Panc1 (cell line): ENCODE measurements at regions not wholly inside any gene's neighbourhood (a gene's known extent, or its start where the extent isn't known, plus 50 kb on each side); places are given as distances from the start of the nearest gene placed in this dataset.

Experiments used
- ATAC-seq: fragments of 200-7000 bp; cut with Tn5 transposase; 2 replicates; pipeline ENCODE4 v1.9.1; 2020; ENCODE audit warnings: mild to moderate bottlenecking, moderate library complexity
- BruUV-seq: library from RNA; stranded (reverse); fragments of 400-500 nt; replicated peaks from 2 replicates; lab custom pipeline; 2021; lab: Mats Ljungman, UMichigan
- CTCF ChIA-PET: fragments of 300-600 bp; sonication (Branson Sonifier 250); formaldehyde crosslinking; loops from one replicate; lab custom pipeline; 2022; ENCODE audit warnings: antibody characterized with exemption; lab: Charles Lee
- POLR2A ChIA-PET: fragments of 300-600 bp; sonication (Branson Sonifier 250); formaldehyde crosslinking; loops from one replicate; lab custom pipeline; 2022; ENCODE audit warnings: antibody characterized with exemption; lab: Charles Lee
- DNase-seq: peaks from one replicate; pipeline ENCODE4 v3.0.0-alpha.2; 2010; ENCODE audit warnings: low read depth, low spot score
- H3K27ac ChIP-seq: 2 replicates; pipeline ENCODE4 v1.5.1; 2011; ENCODE audit warnings: mild to moderate bottlenecking, low read length, inconsistent platforms
- H3K27me3 ChIP-seq: fragments of 200-500 bp; sonication (Bioruptor generic); 2 replicates; pipeline ENCODE4 v1.6.0; 2014; ENCODE audit warnings: low read length, inconsistent platforms; ENCODE audit not compliant: control insufficient read depth, insufficient read depth
- H3K36me3 ChIP-seq: fragments of 200-500 bp; sonication (Bioruptor generic); 2 replicates; pipeline ENCODE4 v1.5.1; 2014; ENCODE audit warnings: inconsistent platforms, mild to moderate bottlenecking, low read length, moderate library complexity; ENCODE audit not compliant: control insufficient read depth, insufficient read depth
- H3K4me1 ChIP-seq: 2 replicates; pipeline ENCODE4 v1.5.1; 2011; ENCODE audit warnings: inconsistent platforms, mild to moderate bottlenecking, low read length, moderate library complexity; ENCODE audit not compliant: control insufficient read depth, insufficient read depth
- H3K4me3 ChIP-seq, 2 experiments: 2 replicates each; pipeline ENCODE4 v1.5.1; 2011 to 2012; ENCODE audit warnings: low read depth in 2 of 2, low read length in 2 of 2, mild to moderate bottlenecking in 2 of 2, inconsistent platforms in 1 of 2, moderate library complexity in 1 of 2
- H3K9me3 ChIP-seq: fragments of 200-500 bp; sonication (Bioruptor generic); 2 replicates; pipeline ENCODE4 v1.5.1; 2014; ENCODE audit warnings: low read depth, mild to moderate bottlenecking, inconsistent platforms, low read length, moderate library complexity; ENCODE audit not compliant: control insufficient read depth, insufficient read depth
- POLR2AphosphoS5 ChIP-seq: IDR thresholded peaks from 2 replicates; pipeline ENCODE4 v1.6.1; 2012; ENCODE audit warnings: mild to moderate bottlenecking, low read depth, low read length, moderate library complexity
- SIN3A ChIP-seq: IDR thresholded peaks from 2 replicates; pipeline ENCODE4 v1.6.1; 2012; ENCODE audit warnings: low read depth, mild to moderate bottlenecking, low read length, moderate library complexity, borderline replicate concordance; ENCODE audit not compliant: insufficient read depth
- TCF7L2 ChIP-seq: IDR thresholded peaks from 2 replicates; pipeline ENCODE4 v1.6.1; 2011; ENCODE audit warnings: mild to moderate bottlenecking, low read depth, low read length, inconsistent platforms
- in situ Hi-C: cut with HindIII; loops from 2 replicates; pipeline ENCODE4 v1.10.0; 2016; ENCODE audit warnings: low sequenced_read_pairs, low pct_unique_long_range_greater_than_20kb
- intact Hi-C: fragments of 100-400 bp; cut with micrococcal nuclease; formaldehyde crosslinking; loops from one replicate; pipeline ENCODE4 v1.10.0; 2022; ENCODE audit not compliant: unreplicated experiment
- TF ChIP-seq, protein P1 (sequence below): fragments of 450-650 bp; IDR thresholded peaks from 2 replicates; pipeline ENCODE4 v1.5.1; 2017; ENCODE audit warnings: mild to moderate bottlenecking
- TF ChIP-seq, protein P2 (sequence below), 2 experiments: IDR thresholded peaks; 2 replicates each; pipeline ENCODE4 v1.6.1; 2011 to 2012; ENCODE audit warnings: low read depth in 2 of 2, control low read depth in 1 of 2, low read length in 1 of 2, mild to moderate bottlenecking in 1 of 2, moderate library complexity in 1 of 2; ENCODE audit not compliant: insufficient read depth in 1 of 2

DNA sequence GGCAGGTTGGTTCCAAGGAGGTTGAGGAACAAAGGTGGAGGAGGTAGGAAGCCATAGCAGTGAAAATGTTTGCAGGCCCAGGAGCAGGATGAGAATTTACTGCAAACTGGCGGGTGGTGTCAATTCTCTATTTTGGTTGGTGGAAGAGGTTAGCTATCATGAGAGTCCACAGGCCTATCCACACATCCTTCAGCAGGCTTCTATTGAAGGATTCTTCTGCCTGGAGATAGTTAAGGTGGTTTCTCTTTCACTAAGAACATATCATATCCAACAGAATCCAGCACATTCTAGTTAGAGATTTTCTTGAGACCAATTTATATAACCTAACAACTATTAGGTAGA, 68.9 kb upstream of the DYRK2 start:
- intact Hi-C loops: no loop called here
- ATAC-seq (no peak), DNase-seq (no peak)
- no peak overlapping the region for H3K4me3 ChIP-seq
- H3K27ac ChIP-seq: no peak overlapping the region
- no peaks in the 10 kb centered on the region for H3K9me3 ChIP-seq
- no peaks in the 10 kb centered on the region for H3K27me3 ChIP-seq
- TF ChIP-seq POLR2AphosphoS5 (no peak), SIN3A (no peak), TCF7L2 (no peak)
- TF ChIP-seq, protein P1, sequence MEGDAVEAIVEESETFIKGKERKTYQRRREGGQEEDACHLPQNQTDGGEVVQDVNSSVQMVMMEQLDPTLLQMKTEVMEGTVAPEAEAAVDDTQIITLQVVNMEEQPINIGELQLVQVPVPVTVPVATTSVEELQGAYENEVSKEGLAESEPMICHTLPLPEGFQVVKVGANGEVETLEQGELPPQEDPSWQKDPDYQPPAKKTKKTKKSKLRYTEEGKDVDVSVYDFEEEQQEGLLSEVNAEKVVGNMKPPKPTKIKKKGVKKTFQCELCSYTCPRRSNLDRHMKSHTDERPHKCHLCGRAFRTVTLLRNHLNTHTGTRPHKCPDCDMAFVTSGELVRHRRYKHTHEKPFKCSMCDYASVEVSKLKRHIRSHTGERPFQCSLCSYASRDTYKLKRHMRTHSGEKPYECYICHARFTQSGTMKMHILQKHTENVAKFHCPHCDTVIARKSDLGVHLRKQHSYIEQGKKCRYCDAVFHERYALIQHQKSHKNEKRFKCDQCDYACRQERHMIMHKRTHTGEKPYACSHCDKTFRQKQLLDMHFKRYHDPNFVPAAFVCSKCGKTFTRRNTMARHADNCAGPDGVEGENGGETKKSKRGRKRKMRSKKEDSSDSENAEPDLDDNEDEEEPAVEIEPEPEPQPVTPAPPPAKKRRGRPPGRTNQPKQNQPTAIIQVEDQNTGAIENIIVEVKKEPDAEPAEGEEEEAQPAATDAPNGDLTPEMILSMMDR: no peak
- TF ChIP-seq, protein P2, sequence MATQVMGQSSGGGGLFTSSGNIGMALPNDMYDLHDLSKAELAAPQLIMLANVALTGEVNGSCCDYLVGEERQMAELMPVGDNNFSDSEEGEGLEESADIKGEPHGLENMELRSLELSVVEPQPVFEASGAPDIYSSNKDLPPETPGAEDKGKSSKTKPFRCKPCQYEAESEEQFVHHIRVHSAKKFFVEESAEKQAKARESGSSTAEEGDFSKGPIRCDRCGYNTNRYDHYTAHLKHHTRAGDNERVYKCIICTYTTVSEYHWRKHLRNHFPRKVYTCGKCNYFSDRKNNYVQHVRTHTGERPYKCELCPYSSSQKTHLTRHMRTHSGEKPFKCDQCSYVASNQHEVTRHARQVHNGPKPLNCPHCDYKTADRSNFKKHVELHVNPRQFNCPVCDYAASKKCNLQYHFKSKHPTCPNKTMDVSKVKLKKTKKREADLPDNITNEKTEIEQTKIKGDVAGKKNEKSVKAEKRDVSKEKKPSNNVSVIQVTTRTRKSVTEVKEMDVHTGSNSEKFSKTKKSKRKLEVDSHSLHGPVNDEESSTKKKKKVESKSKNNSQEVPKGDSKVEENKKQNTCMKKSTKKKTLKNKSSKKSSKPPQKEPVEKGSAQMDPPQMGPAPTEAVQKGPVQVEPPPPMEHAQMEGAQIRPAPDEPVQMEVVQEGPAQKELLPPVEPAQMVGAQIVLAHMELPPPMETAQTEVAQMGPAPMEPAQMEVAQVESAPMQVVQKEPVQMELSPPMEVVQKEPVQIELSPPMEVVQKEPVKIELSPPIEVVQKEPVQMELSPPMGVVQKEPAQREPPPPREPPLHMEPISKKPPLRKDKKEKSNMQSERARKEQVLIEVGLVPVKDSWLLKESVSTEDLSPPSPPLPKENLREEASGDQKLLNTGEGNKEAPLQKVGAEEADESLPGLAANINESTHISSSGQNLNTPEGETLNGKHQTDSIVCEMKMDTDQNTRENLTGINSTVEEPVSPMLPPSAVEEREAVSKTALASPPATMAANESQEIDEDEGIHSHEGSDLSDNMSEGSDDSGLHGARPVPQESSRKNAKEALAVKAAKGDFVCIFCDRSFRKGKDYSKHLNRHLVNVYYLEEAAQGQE (IDR thresholded peaks at IDR 0.05; ENCODE audit: insufficient read depth in 1 of 2, low read depth in 2 of 2, low read length in 1 of 2): no peak
- in situ Hi-C loops: no loop called here
- no TSS peak for BruUV-seq
- no peaks in the 10 kb centered on the region; the same call in 1 of the 2 replicates for H3K36me3 ChIP-seq
- ChIA-PET POLR2A (no interaction called here), CTCF (no interaction called here)
- H3K4me1 ChIP-seq: no peaks in the 10 kb centered on the region

DNA sequence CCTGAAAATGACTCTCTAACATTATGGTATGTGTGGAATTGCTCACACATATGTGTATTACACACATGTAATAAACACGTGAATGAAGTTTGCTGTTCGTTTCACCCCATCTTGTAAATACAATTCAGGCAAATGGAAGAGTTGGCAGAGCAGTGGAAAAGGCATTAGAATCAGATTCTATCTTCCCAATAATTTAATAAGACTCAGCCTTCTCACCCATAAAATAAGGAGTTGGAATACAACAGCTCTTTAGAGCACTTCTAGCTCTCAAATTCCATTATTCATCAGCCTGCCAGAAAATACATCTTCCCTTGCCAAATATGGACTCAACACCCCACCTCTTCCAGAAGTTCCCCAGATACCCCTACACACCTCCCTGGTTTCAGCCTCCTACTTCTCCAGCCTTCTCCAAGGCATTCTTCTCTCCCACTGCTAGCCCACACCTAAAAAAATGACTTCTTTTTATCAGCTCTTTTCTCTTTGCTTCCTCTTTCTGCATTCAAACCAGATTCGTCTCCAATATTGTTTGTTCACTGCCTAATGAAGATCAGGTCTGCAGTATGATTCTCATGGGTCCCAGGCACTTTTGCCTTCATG, 66.2 kb upstream of the DYRK2 start:
- in situ Hi-C loops (no loop called here), intact Hi-C loops (no loop called here)
- Histone ChIP-seq H3K4me3 (no peak overlapping the region), H3K36me3 (no peaks in the 10 kb centered on the region), H3K9me3 (no peaks in the 10 kb centered on the region), H3K27me3 (no peaks in the 10 kb centered on the region), H3K27ac (no peak overlapping the region), H3K4me1 (no peaks in the 10 kb centered on the region)
- no peak for DNase-seq
- no peak for ATAC-seq
- no peak for TF ChIP-seq SIN3A
- TF ChIP-seq POLR2AphosphoS5: no peak
- TF ChIP-seq TCF7L2: no peak
- TF ChIP-seq, protein P2 (IDR thresholded peaks at IDR 0.05; ENCODE audit: insufficient read depth in 1 of 2, low read depth in 2 of 2, low read length in 1 of 2): no peak
- TF ChIP-seq, protein P1: no peak
- ChIA-PET POLR2A (no interaction called here), CTCF (no interaction called here)
- BruUV-seq: no TSS peak
